Activated CD4-positive, alpha-beta T cell treated with anti-CD3 and anti-CD28 coated beads, Interleukin-2, amount 10 ng/mL, durations not matched to agents 7 days and 5 days (primary cell): ENCODE measurements at regions not wholly inside any gene's neighbourhood (a gene's known extent, or its start where the extent isn't known, plus 50 kb on each side); places are given as distances from the start of the nearest gene placed in this dataset.

Experiments
- CTCF ChIA-PET: fragments of 350-600 bp; sonication (Branson Sonifier 250); formaldehyde crosslinking; loops from one replicate; lab custom pipeline; 2021; ENCODE audit warnings: antibody characterized with exemption; lab: Charles Lee
- POLR2A ChIA-PET: fragments of 350-600 bp; sonication (Branson Sonifier 250); formaldehyde crosslinking; loops from one replicate; lab custom pipeline; 2021; ENCODE audit warnings: antibody characterized with exemption; lab: Charles Lee
- DNase-seq: peaks from one replicate; pipeline ENCODE4 v3.0.0-alpha.2; 2020
- H3K27ac Mint-ChIP-seq: one replicate; pipeline ENCODE4 v1.8.0; 2021; ENCODE audit warnings: mild to moderate bottlenecking, moderate library complexity, mixed read lengths
- H3K27me3 Mint-ChIP-seq: one replicate; pipeline ENCODE4 v1.8.0; 2021; ENCODE audit warnings: mixed read lengths
- H3K36me3 Mint-ChIP-seq: one replicate; pipeline ENCODE4 v1.8.0; 2021; ENCODE audit warnings: low read depth, mixed read lengths
- H3K4me1 Mint-ChIP-seq: one replicate; pipeline ENCODE4 v1.8.0; 2021; ENCODE audit warnings: mixed read lengths
- H3K4me3 Mint-ChIP-seq: one replicate; pipeline ENCODE4 v1.8.0; 2021; ENCODE audit warnings: mild to moderate bottlenecking, moderate library complexity, mixed read lengths
- H3K9me3 Mint-ChIP-seq: one replicate; pipeline ENCODE4 v1.8.0; 2021; ENCODE audit warnings: mixed read lengths

- Mint-ChIP-seq H3K36me3 (no peaks in the 10 kb centered on the region), H3K27me3 (no peaks in the 10 kb centered on the region), H3K9me3 (no peaks in the 10 kb centered on the region), H3K4me3 (no peak overlapping the region), H3K4me1 (no peaks in the 10 kb centered on the region), H3K27ac (no peak overlapping the region)
- ChIA-PET CTCF (no interaction called here), POLR2A (no interaction called here)
- DNase-seq: no peak
Measured at GRCh38 chr10:117667831-117668230, 125.3 kb downstream of the EMX2 start.

- DNase-seq: no peak
- no peaks in the 10 kb centered on the region for H3K36me3 Mint-ChIP-seq
- POLR2A ChIA-PET: no interaction called here
Measured at GRCh38 chr10:117668327-117669008, 125.9 kb downstream of the EMX2 start.

GRCh38 chr10:117669122-117669521, 126.6 kb downstream of the EMX2 start:
- no peaks in the 10 kb centered on the region for H3K9me3 Mint-ChIP-seq
- H3K36me3 Mint-ChIP-seq: no peaks in the 10 kb centered on the region
- POLR2A ChIA-PET: no interaction called here
- no peaks in the 10 kb centered on the region for H3K4me1 Mint-ChIP-seq
- H3K4me3 Mint-ChIP-seq: no peak overlapping the region
- no peak for DNase-seq
- no peak overlapping the region for H3K27ac Mint-ChIP-seq
- CTCF ChIA-PET: no interaction called here
- H3K27me3 Mint-ChIP-seq: no peaks in the 10 kb centered on the region

More at GRCh38 chr10:117668327-117669008, 125.9 kb downstream of the EMX2 start:
- CTCF ChIA-PET: no interaction called here
- no peaks in the 10 kb centered on the region for H3K27me3 Mint-ChIP-seq
- H3K9me3 Mint-ChIP-seq: no peaks in the 10 kb centered on the region
- H3K4me1 Mint-ChIP-seq: no peaks in the 10 kb centered on the region
- no peak overlapping the region for H3K4me3 Mint-ChIP-seq
- H3K27ac Mint-ChIP-seq: no peak overlapping the region

- CTCF ChIA-PET: no interaction called here
- Mint-ChIP-seq H3K27ac (no peak overlapping the region), H3K27me3 (peaks cover 5% of the 10 kb centered on the region), H3K36me3 (no peaks in the 10 kb centered on the region), H3K4me1 (no peaks in the 10 kb centered on the region), H3K4me3 (no peak overlapping the region), H3K9me3 (no peaks in the 10 kb centered on the region)
- no peak for DNase-seq
- POLR2A ChIA-PET: no interaction called here
Measured at GRCh38 chr10:117670116-117670904, 127.8 kb downstream of the EMX2 start.

GRCh38 chr10:117673230-117674010, 130.9 kb downstream of the EMX2 start:
- no peaks in the 10 kb centered on the region for H3K36me3 Mint-ChIP-seq
- no peak for DNase-seq
- CTCF ChIA-PET: interaction anchor here (1.4 kb wide), 1 partner anchor 29 kb away, joined by 3 read pairs; no protein-coding TSS in a partner anchor
- H3K4me3 Mint-ChIP-seq: no peak overlapping the region
- POLR2A ChIA-PET: no interaction called here
- H3K27ac Mint-ChIP-seq: no peak overlapping the region
- H3K4me1 Mint-ChIP-seq: no peaks in the 10 kb centered on the region
- no peaks in the 10 kb centered on the region for H3K9me3 Mint-ChIP-seq
- H3K27me3 Mint-ChIP-seq: peaks cover 5% of the 10 kb centered on the region

GRCh38 chr10:117674201-117674600, 131.7 kb downstream of the EMX2 start:
- POLR2A ChIA-PET: no interaction called here
- CTCF ChIA-PET: interaction anchor here (1.4 kb wide), 1 partner anchor 28 kb away, joined by 3 read pairs; no protein-coding TSS in a partner anchor
- Mint-ChIP-seq H3K27ac (no peak overlapping the region), H3K36me3 (no peaks in the 10 kb centered on the region), H3K27me3 (peaks cover 8% of the 10 kb centered on the region), H3K4me3 (no peak overlapping the region), H3K9me3 (no peaks in the 10 kb centered on the region), H3K4me1 (no peaks in the 10 kb centered on the region)
- DNase-seq: no peak

GRCh38 chr10:117674646-117675045, 132.1 kb downstream of the EMX2 start:
- CTCF ChIA-PET: no interaction called here
- H3K27ac Mint-ChIP-seq: no peak overlapping the region
- H3K36me3 Mint-ChIP-seq: no peaks in the 10 kb centered on the region
- no peak for DNase-seq
- no peaks in the 10 kb centered on the region for H3K4me1 Mint-ChIP-seq
- POLR2A ChIA-PET: no interaction called here
- no peaks in the 10 kb centered on the region for H3K9me3 Mint-ChIP-seq
- H3K27me3 Mint-ChIP-seq: peaks cover 8% of the 10 kb centered on the region
- no peak overlapping the region for H3K4me3 Mint-ChIP-seq

- H3K27ac Mint-ChIP-seq: no peak overlapping the region
- H3K9me3 Mint-ChIP-seq: no peaks in the 10 kb centered on the region
- CTCF ChIA-PET: no interaction called here
- POLR2A ChIA-PET: no interaction called here
- peaks cover 8% of the 10 kb centered on the region for H3K27me3 Mint-ChIP-seq
- no peaks in the 10 kb centered on the region for H3K36me3 Mint-ChIP-seq
- H3K4me3 Mint-ChIP-seq: no peak overlapping the region
- H3K4me1 Mint-ChIP-seq: no peaks in the 10 kb centered on the region
- DNase-seq: no peak
Measured at GRCh38 chr10:117675514-117676055, 133.0 kb downstream of the EMX2 start.

- ChIA-PET CTCF (no interaction called here), POLR2A (no interaction called here)
- no peak for DNase-seq
- Mint-ChIP-seq H3K27ac (no peak overlapping the region), H3K27me3 (peaks cover 8% of the 10 kb centered on the region), H3K9me3 (no peaks in the 10 kb centered on the region), H3K4me1 (no peaks in the 10 kb centered on the region), H3K4me3 (no peak overlapping the region), H3K36me3 (no peaks in the 10 kb centered on the region)
Measured at GRCh38 chr10:117677239-117677638, 134.7 kb downstream of the EMX2 start.

GRCh38 chr10:117677890-117678500, 135.4 kb downstream of the EMX2 start:
- Mint-ChIP-seq H3K27me3 (peaks cover 8% of the 10 kb centered on the region), H3K4me1 (no peaks in the 10 kb centered on the region), H3K9me3 (no peaks in the 10 kb centered on the region), H3K36me3 (no peaks in the 10 kb centered on the region), H3K27ac (no peak overlapping the region), H3K4me3 (no peak overlapping the region)
- ChIA-PET CTCF (no interaction called here), POLR2A (no interaction called here)
- no peak for DNase-seq

GRCh38 chr10:117680601-117681000, 138.1 kb downstream of the EMX2 start:
- POLR2A ChIA-PET: no interaction called here

GRCh38 chr10:117681104-117681503, 138.6 kb downstream of the EMX2 start:
- no peak overlapping the region for H3K27ac Mint-ChIP-seq
- no peak overlapping the region for H3K4me3 Mint-ChIP-seq
- no peaks in the 10 kb centered on the region for H3K36me3 Mint-ChIP-seq
- H3K4me1 Mint-ChIP-seq: no peaks in the 10 kb centered on the region
- H3K27me3 Mint-ChIP-seq: peaks cover 5% of the 10 kb centered on the region
- CTCF ChIA-PET: no interaction called here
- POLR2A ChIA-PET: no interaction called here
- no peak for DNase-seq
- H3K9me3 Mint-ChIP-seq: no peaks in the 10 kb centered on the region

More at GRCh38 chr10:117680601-117681000, 138.1 kb downstream of the EMX2 start:
- CTCF ChIA-PET: no interaction called here
- no peak for DNase-seq
- no peak overlapping the region for H3K4me3 Mint-ChIP-seq
- H3K9me3 Mint-ChIP-seq: no peaks in the 10 kb centered on the region
- no peak overlapping the region for H3K27ac Mint-ChIP-seq
- H3K4me1 Mint-ChIP-seq: no peaks in the 10 kb centered on the region
- H3K36me3 Mint-ChIP-seq: no peaks in the 10 kb centered on the region
- H3K27me3 Mint-ChIP-seq: peaks cover 5% of the 10 kb centered on the region
